ENCODE measurements at regions not wholly inside any gene's neighbourhood (a gene's known extent, or its start where the extent isn't known, plus 50 kb on each side); places are given as distances from the start of the nearest gene placed in this dataset.

- no peak for TF ChIP-seq CTCF (IDR thresholded peaks at IDR 0.05; ENCODE audit: extremely low read depth in 1 of 2, insufficient read depth in 1 of 2, low read depth in 1 of 2, low read length in 2 of 2)
- TF ChIP-seq JUN (IDR thresholded peaks at IDR 0.05; ENCODE audit: borderline replicate concordance, insufficient read depth, insufficient read length, low read depth): no peak
- TF ChIP-seq GATA2 (IDR thresholded peaks at IDR 0.05; ENCODE audit: insufficient read depth, insufficient read length, low read depth, low read length): no peak
- TF ChIP-seq POLR2A (IDR thresholded peaks at IDR 0.05; ENCODE audit: low read depth, low read length): no peak
- no peak for TF ChIP-seq FOS (IDR thresholded peaks at IDR 0.05; ENCODE audit: borderline replicate concordance, insufficient read depth, low read length)
- TF ChIP-seq MYC (IDR thresholded peaks at IDR 0.05; ENCODE audit: low read depth, low read length): no peak
- no peak for TF ChIP-seq POLR2AphosphoS5 (IDR thresholded peaks at IDR 0.05; ENCODE audit: insufficient read depth, low read depth, low read length)
- TF ChIP-seq EZH2 (IDR thresholded peaks at IDR 0.05; ENCODE audit: borderline replicate concordance, low read depth, low read length, severe bottlenecking): no peak
- TF ChIP-seq, protein P1, sequence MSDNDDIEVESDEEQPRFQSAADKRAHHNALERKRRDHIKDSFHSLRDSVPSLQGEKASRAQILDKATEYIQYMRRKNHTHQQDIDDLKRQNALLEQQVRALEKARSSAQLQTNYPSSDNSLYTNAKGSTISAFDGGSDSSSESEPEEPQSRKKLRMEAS (IDR thresholded peaks at IDR 0.05; ENCODE audit: insufficient read depth, insufficient read length): no peak
- Histone ChIP-seq H3K9ac (replicated peaks; ENCODE audit: extremely low read depth, insufficient read depth, low read length) (no peak overlapping the region), H3K4me1 (ENCODE audit: control insufficient read depth, extremely low read depth, insufficient read depth, low read length) (no peaks in the 10 kb centered on the region), H3K36me3 (ENCODE audit: control insufficient read depth in 2 of 2, extremely low read depth in 1 of 2, insufficient read depth in 2 of 2, low read length in 2 of 2) (no peaks in the 10 kb centered on the region), H3K79me2 (ENCODE audit: control insufficient read depth, insufficient read depth, low read length) (no peaks in the 10 kb centered on the region), H3K27me3 (ENCODE audit: control insufficient read depth in 2 of 2, insufficient read depth in 2 of 2, low read length in 2 of 2) (no peaks in the 10 kb centered on the region), H3K27ac (ENCODE audit: insufficient read depth, low read depth, low read length) (no peak overlapping the region), H3K4me3 (replicated peaks in 1 of 3; ENCODE audit: insufficient read depth in 1 of 3, low read depth in 1 of 3, low read length in 3 of 3) (no peak overlapping the region), H3K4me2 (ENCODE audit: insufficient read depth, low read length) (no peak overlapping the region), H4K20me1 (replicated peaks; ENCODE audit: control insufficient read depth, extremely low read depth, insufficient read depth, low read length) (no peaks in the 10 kb centered on the region), H3K9me3 (replicated peaks; ENCODE audit: control insufficient read depth, insufficient read depth, low read length) (peaks cover 3% of the 10 kb centered on the region), H3K9me1 (replicated peaks; ENCODE audit: control insufficient read depth, extremely low read depth, insufficient read depth, low read length) (no peaks in the 10 kb centered on the region), H2AFZ (ENCODE audit: low read depth, low read length) (no peak overlapping the region)
- no TSS peak for BruUV-seq (replicated peaks)
- ChIA-PET CTCF (no interaction called here), POLR2A (no interaction called here)
- dilution Hi-C loops (cut with MboI; ENCODE audit: extremely low pct_ligation_motif_present, low sequenced_read_pairs) (no loop called here), intact Hi-C loops (cut with micrococcal nuclease) (no loop called here)
- DNase-seq (ENCODE audit: low read depth, low spot score) (no peak), FAIRE-seq (no peak)
Observed at GRCh38 chr5:6105320-6105719, 273.0 kb downstream of the MED10 start.
